Hematopoietic multipotent progenitor cell treated with erythropoietin and hydrocortisone succinate and interleukin-3 and kit ligand, for 6 days (in vitro differentiated cells): ENCODE measurements at regions not wholly inside any gene's neighbourhood (a gene's known extent, or its start where the extent isn't known, plus 50 kb on each side); places are given as distances from the start of the nearest gene placed in this dataset.
A peak's percentile ranks its signal among the peaks of the same experiment; 100 is the strongest.
"Not testable (repeated sequence)": the region's sequence is repeated elsewhere in the genome, so short reads cannot be mapped to it uniquely, and the experiment has no call there.

Experiments used
- DNase-seq: peaks from one replicate; pipeline ENCODE4 v3.0.0-alpha.2; 2015

- no peak for DNase-seq
Measured at GRCh38 chr3:105982207-105982606, 113.4 kb upstream of the CBLB start.

GRCh38 chr3:105984837-105985236, 116.0 kb upstream of the CBLB start:
- DNase-seq, result no peak

- DNase-seq, result not testable (repeated sequence)
Measured at GRCh38 chr3:105986343-105986742, 117.5 kb upstream of the CBLB start.

GRCh38 chr3:105987809-105988208, 119.0 kb upstream of the CBLB start:
- DNase-seq, result no peak

- DNase-seq, result no peak
Measured at GRCh38 chr3:105988540-105989212, 119.9 kb upstream of the CBLB start.

- DNase-seq, result no peak
Measured at GRCh38 chr3:105996781-105997180, 128.0 kb upstream of the CBLB start.

GRCh38 chr3:105997466-105997799, 128.6 kb upstream of the CBLB start:
- DNase-seq, result no peak

- DNase-seq, result peak; percentile 18
Measured at GRCh38 chr3:105997800-105998526, 129.2 kb upstream of the CBLB start.

GRCh38 chr3:105999856-106000255, 131.0 kb upstream of the CBLB start:
- peak; percentile 83 for DNase-seq

- no peak for DNase-seq
Measured at GRCh38 chr3:106001923-106002322, 133.1 kb upstream of the CBLB start.

- peak; percentile 84 for DNase-seq
Measured at GRCh38 chr3:106004137-106004681, 135.4 kb upstream of the CBLB start.

- DNase-seq, result no peak
Measured at GRCh38 chr3:106004826-106005225, 136.0 kb upstream of the CBLB start.

- no peak for DNase-seq
Measured at GRCh38 chr3:106006001-106006400, 137.2 kb upstream of the CBLB start.

GRCh38 chr3:106006571-106006970, 137.8 kb upstream of the CBLB start:
- DNase-seq, result no peak

- no peak for DNase-seq
Measured at GRCh38 chr3:106007512-106007911, 138.7 kb upstream of the CBLB start.

- peak; percentile 5 for DNase-seq
Measured at GRCh38 chr3:106008766-106009165, 140.0 kb upstream of the CBLB start.

- no peak for DNase-seq
Measured at GRCh38 chr3:106010829-106011228, 142.0 kb upstream of the CBLB start.

GRCh38 chr3:106013971-106014370, 145.2 kb upstream of the CBLB start:
- DNase-seq, result no peak

GRCh38 chr3:106014518-106014917, 145.7 kb upstream of the CBLB start:
- no peak for DNase-seq

GRCh38 chr3:106014971-106015370, 146.2 kb upstream of the CBLB start:
- no peak for DNase-seq

GRCh38 chr3:106018102-106018501, 149.3 kb upstream of the CBLB start:
- no peak for DNase-seq

GRCh38 chr3:106018929-106019550, 150.2 kb upstream of the CBLB start:
- no peak for DNase-seq

GRCh38 chr3:106022913-106023312, 154.1 kb upstream of the CBLB start:
- DNase-seq, result no peak

GRCh38 chr3:106025151-106025722, 156.4 kb upstream of the CBLB start:
- DNase-seq, result no peak
